ENCODE measurements at regions not wholly inside any gene's neighbourhood (a gene's known extent, or its start where the extent isn't known, plus 50 kb on each side); places are given as distances from the start of the nearest gene placed in this dataset.

- CTCF ChIA-PET, result no interaction called here
- no peak overlapping the region for H3K9ac ChIP-seq (ENCODE audit: low read depth, low read length)
- H2AFZ ChIP-seq (replicated peaks; ENCODE audit: low read length, poor library complexity), result no peak overlapping the region
- no peak overlapping the region for H3K23ac ChIP-seq (ENCODE audit: low read depth, low read length)
- no peak overlapping the region for H2BK15ac ChIP-seq (ENCODE audit: low read depth, low read length)
- TF ChIP-seq MXI1 (IDR thresholded peaks at IDR 0.05; ENCODE audit: borderline replicate concordance, low read depth, low read length) (no peak), CEBPB (IDR thresholded peaks at IDR 0.05; ENCODE audit: low read depth, low read length) (no peak), CHD1 (IDR thresholded peaks at IDR 0.05; ENCODE audit: low read depth, low read length) (no peak), POLR2A (IDR thresholded peaks at IDR 0.05; ENCODE audit: low read depth, low read length) (no peak)
- H2AK9ac ChIP-seq (replicated peaks; ENCODE audit: low read depth, low read length, poor library complexity), result no peak overlapping the region
- no peaks in the 10 kb centered on the region for H3K4me1 ChIP-seq (ENCODE audit: control insufficient read depth, insufficient read depth, low read length)
- no peaks in the 10 kb centered on the region for H3K79me1 ChIP-seq (ENCODE audit: low read depth in 1 of 2, low read length in 2 of 2)
- H2BK5ac ChIP-seq (ENCODE audit: low read depth, low read length, poor library complexity, severe bottlenecking), result no peak overlapping the region
- no peaks in the 10 kb centered on the region for H3K9me3 ChIP-seq (ENCODE audit: control insufficient read depth, insufficient read depth, low read length)
- no TSS peak for BruUV-seq (replicated peaks)
- no peak overlapping the region for H4K91ac ChIP-seq (ENCODE audit: insufficient read depth, low read depth, low read length)
- H3K27ac ChIP-seq (ENCODE audit: insufficient read depth, low read length), result no peak overlapping the region
- H3K9me1 ChIP-seq (ENCODE audit: insufficient read depth, low read length), result no peaks in the 10 kb centered on the region
- no peak overlapping the region for H2AK5ac ChIP-seq (ENCODE audit: low read depth, low read length)
- intact Hi-C loops (cut with micrococcal nuclease) (no loop called here), dilution Hi-C loops (cut with HindIII; ENCODE audit: low sequenced_read_pairs, unreplicated experiment) (no loop called here), in situ Hi-C loops (cut with MboI; ENCODE audit: low sequenced_read_pairs) (no loop called here)
- no peaks in the 10 kb centered on the region for H4K20me1 ChIP-seq (ENCODE audit: insufficient read depth, low read length)
- no peak overlapping the region for H3K14ac ChIP-seq (replicated peaks; ENCODE audit: low read depth, low read length)
- H3K18ac ChIP-seq (ENCODE audit: low read depth, low read length), result no peak overlapping the region
- no peak overlapping the region for H3K4me2 ChIP-seq (ENCODE audit: low read depth, low read length)
- H2BK120ac ChIP-seq (ENCODE audit: low read depth, low read length), result no peak overlapping the region
- no peak overlapping the region for H4K5ac ChIP-seq (ENCODE audit: low read depth, low read length)
- no CpG with 5 or more reads among the region's 1 CpG for WGBS, 2 experiments (ENCODE audit: extremely low coverage in 2 of 2, insufficient read length in 1 of 2)
- POLR2A ChIA-PET (ENCODE audit: unreplicated experiment), result no interaction called here
- H3K27me3 ChIP-seq (ENCODE audit: control insufficient read depth, insufficient read depth, low read length), result no peaks in the 10 kb centered on the region
- no peaks in the 10 kb centered on the region for H3K36me3 ChIP-seq (ENCODE audit: control insufficient read depth, insufficient read depth, low read length)
- no peak overlapping the region for H3K4me3 ChIP-seq (ENCODE audit: insufficient read depth, low read depth, low read length)
- H4K8ac ChIP-seq (ENCODE audit: low read depth in 2 of 2, low read length in 2 of 2), result no peak overlapping the region
- no peak for ATAC-seq (ENCODE audit: low read depth)
- H3K56ac ChIP-seq (ENCODE audit: extremely low read depth, insufficient read depth, low read length), result no peak overlapping the region
- H2BK20ac ChIP-seq (ENCODE audit: low read depth, low read length), result no peak overlapping the region
- no peak for DNase-seq
- H3K4ac ChIP-seq (ENCODE audit: low read depth, low read length), result no peak overlapping the region
These were observed 560.7 kb upstream of the PSMD7 start for GRCh38 chr16:73735954-73736353.
